K562 (cell line): ENCODE measurements at regions not wholly inside any gene's neighbourhood (a gene's known extent, or its start where the extent isn't known, plus 50 kb on each side); places are given as distances from the start of the nearest gene placed in this dataset.

ENCODE experiments used
- CCNT2 ChIP-seq: IDR thresholded peaks from 2 replicates; pipeline ENCODE4 v1.6.1; 2011; ENCODE audit warnings: borderline replicate concordance, low read depth, mild to moderate bottlenecking, moderate library complexity, mixed read lengths, low read length; ENCODE audit not compliant: insufficient read length; ENCODE audit errors: extremely low read depth
- MIER1 ChIP-seq: fragments of 450-650 bp; IDR thresholded peaks from 2 replicates; pipeline ENCODE4 v1.6.1; 2016; ENCODE audit warnings: antibody characterized with exemption, mild to moderate bottlenecking, low read depth
- NFYB ChIP-seq: IDR thresholded peaks from 2 replicates; pipeline ENCODE4 v1.6.1; 2011; ENCODE audit warnings: mild to moderate bottlenecking, moderate library complexity; ENCODE audit not compliant: insufficient read length; ENCODE audit errors: extremely low read depth
- POLR2A ChIP-seq: fragments of 450-650 bp; conservative IDR thresholded peaks from 2 replicates; pipeline ENCODE4 v1.6.1; 2016
- TF ChIP-seq, protein P1 (sequence below): sonication (generic); formaldehyde crosslinking; IDR thresholded peaks from 2 replicates; pipeline ENCODE4 v1.8.1; 2022; ENCODE audit warnings: missing genetic modification reagents

DNA sequence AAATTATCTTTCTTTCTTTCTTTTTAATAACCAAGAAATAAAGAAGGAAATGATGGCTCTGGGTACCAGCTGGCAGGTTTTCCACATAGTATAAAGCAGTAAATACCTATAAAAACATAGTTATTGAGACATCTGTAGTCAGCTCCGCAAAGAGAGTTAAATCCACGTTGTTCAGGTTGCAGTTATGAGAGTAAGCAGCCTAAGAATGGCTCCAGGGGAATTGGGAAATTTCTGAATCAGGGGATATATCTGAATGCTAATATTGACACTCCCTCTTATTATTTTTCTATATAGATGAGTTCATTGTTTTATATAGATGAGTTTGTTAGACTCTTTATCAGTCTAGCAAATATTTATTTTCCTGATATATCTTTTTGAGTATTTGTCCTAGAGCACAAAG is 322.0 kb upstream of the LRRC4C start:
- no peak for TF ChIP-seq POLR2A
- TF ChIP-seq, protein P1, sequence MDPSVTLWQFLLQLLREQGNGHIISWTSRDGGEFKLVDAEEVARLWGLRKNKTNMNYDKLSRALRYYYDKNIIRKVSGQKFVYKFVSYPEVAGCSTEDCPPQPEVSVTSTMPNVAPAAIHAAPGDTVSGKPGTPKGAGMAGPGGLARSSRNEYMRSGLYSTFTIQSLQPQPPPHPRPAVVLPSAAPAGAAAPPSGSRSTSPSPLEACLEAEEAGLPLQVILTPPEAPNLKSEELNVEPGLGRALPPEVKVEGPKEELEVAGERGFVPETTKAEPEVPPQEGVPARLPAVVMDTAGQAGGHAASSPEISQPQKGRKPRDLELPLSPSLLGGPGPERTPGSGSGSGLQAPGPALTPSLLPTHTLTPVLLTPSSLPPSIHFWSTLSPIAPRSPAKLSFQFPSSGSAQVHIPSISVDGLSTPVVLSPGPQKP (CRISPR knock-in tag): no peak
- no peak for TF ChIP-seq NFYB
- no peak for TF ChIP-seq MIER1
- TF ChIP-seq CCNT2: no peak
